DMS 273 (cell line): ENCODE measurements at regions not wholly inside any gene's neighbourhood (a gene's known extent, or its start where the extent isn't known, plus 50 kb on each side); places are given as distances from the start of the nearest gene placed in this dataset.
A peak's percentile ranks its signal among the peaks of the same experiment; 100 is the strongest.
"Not testable (repeated sequence)": the region's sequence is repeated elsewhere in the genome, so short reads cannot be mapped to it uniquely, and the experiment has no call there.

Experiments
- DNase-seq: peaks from one replicate; lab custom pipeline; 2025; ENCODE audit not compliant: unreplicated experiment; lab: John Stamatoyannopoulos, UW

- no peak for DNase-seq
These were observed 179.7 kb upstream of the ST6GALNAC5 start for GRCh38 chr1:76687307-76688175.

- no peak for DNase-seq
These were observed 176.5 kb upstream of the ST6GALNAC5 start for GRCh38 chr1:76690766-76691165.

- DNase-seq, result no peak
These were observed 171.7 kb upstream of the ST6GALNAC5 start for GRCh38 chr1:76695535-76695934.

- no peak for DNase-seq
These were observed 169.9 kb upstream of the ST6GALNAC5 start for GRCh38 chr1:76697361-76697760.

GRCh38 chr1:76699646-76700045 lies 167.6 kb upstream of the ST6GALNAC5 start:
- DNase-seq, result not testable (repeated sequence)

- not testable (repeated sequence) for DNase-seq
These were observed 167.1 kb upstream of the ST6GALNAC5 start for GRCh38 chr1:76700200-76700599.

GRCh38 chr1:76705560-76705959 lies 161.7 kb upstream of the ST6GALNAC5 start:
- DNase-seq, result peak; percentile 18

GRCh38 chr1:76713535-76713934 lies 153.7 kb upstream of the ST6GALNAC5 start:
- no peak for DNase-seq

- no peak for DNase-seq
These were observed 151.8 kb upstream of the ST6GALNAC5 start for GRCh38 chr1:76715474-76715873.

GRCh38 chr1:76723949-76724348 lies 143.3 kb upstream of the ST6GALNAC5 start:
- DNase-seq, result no peak

- DNase-seq, result no peak
These were observed 142.5 kb upstream of the ST6GALNAC5 start for GRCh38 chr1:76724816-76725215.

- DNase-seq, result peak; percentile 18
These were observed 141.2 kb upstream of the ST6GALNAC5 start for GRCh38 chr1:76725864-76726619.

- no peak for DNase-seq
These were observed 139.8 kb upstream of the ST6GALNAC5 start for GRCh38 chr1:76727520-76727919.

GRCh38 chr1:76729142-76729541 lies 138.1 kb upstream of the ST6GALNAC5 start:
- no peak for DNase-seq

GRCh38 chr1:76730027-76730426 lies 137.3 kb upstream of the ST6GALNAC5 start:
- no peak for DNase-seq

- not testable (repeated sequence) for DNase-seq
These were observed 128.9 kb upstream of the ST6GALNAC5 start for GRCh38 chr1:76738355-76738754.

- DNase-seq, result peak; percentile 12
These were observed 126.3 kb upstream of the ST6GALNAC5 start for GRCh38 chr1:76740956-76741355.

GRCh38 chr1:76744989-76745388 lies 122.3 kb upstream of the ST6GALNAC5 start:
- no peak for DNase-seq

- DNase-seq, result no peak
These were observed 121.1 kb upstream of the ST6GALNAC5 start for GRCh38 chr1:76746206-76746605.

- no peak for DNase-seq
These were observed 112.5 kb upstream of the ST6GALNAC5 start for GRCh38 chr1:76754730-76755129.

GRCh38 chr1:76759171-76759860 lies 108.0 kb upstream of the ST6GALNAC5 start:
- DNase-seq, result no peak
